OCI-M2 (cell line): ENCODE measurements at regions not wholly inside any gene's neighbourhood (a gene's known extent, or its start where the extent isn't known, plus 50 kb on each side); places are given as distances from the start of the nearest gene placed in this dataset.

Source experiments
- DNase-seq: peaks from one replicate; lab custom pipeline; 2025; ENCODE audit not compliant: unreplicated experiment; lab: John Stamatoyannopoulos, UW

GRCh38 chr12:92503029-92503931, 199.5 kb upstream of the PLEKHG7 start:
- no peak for DNase-seq

GRCh38 chr12:92502417-92503028, 200.3 kb upstream of the PLEKHG7 start:
- DNase-seq: no peak

- no peak for DNase-seq
Observed at GRCh38 chr12:92496790-92497189, 206.0 kb upstream of the PLEKHG7 start.

- DNase-seq: no peak
Observed at GRCh38 chr12:92495108-92495507, 207.7 kb upstream of the PLEKHG7 start.

- DNase-seq: no peak
Observed at GRCh38 chr12:92493816-92494215, 209.0 kb upstream of the PLEKHG7 start.

- no peak for DNase-seq
Observed at GRCh38 chr12:92492995-92493394, 209.8 kb upstream of the PLEKHG7 start.

GRCh38 chr12:92492291-92492690, 210.5 kb upstream of the PLEKHG7 start:
- no peak for DNase-seq

- DNase-seq: no peak
Observed at GRCh38 chr12:92489781-92490180, 213.0 kb upstream of the PLEKHG7 start.

GRCh38 chr12:92488735-92489134, 214.1 kb upstream of the PLEKHG7 start:
- no peak for DNase-seq

- DNase-seq: no peak
Observed at GRCh38 chr12:92487138-92487485, 215.7 kb upstream of the PLEKHG7 start.

- DNase-seq: no peak
Observed at GRCh38 chr12:92486443-92487137, 216.2 kb upstream of the PLEKHG7 start.

GRCh38 chr12:92485351-92486348, 217.1 kb upstream of the PLEKHG7 start:
- no peak for DNase-seq

- no peak for DNase-seq
Observed at GRCh38 chr12:92482599-92482998, 220.2 kb upstream of the PLEKHG7 start.

GRCh38 chr12:92481066-92481465, 221.7 kb upstream of the PLEKHG7 start:
- no peak for DNase-seq

- no peak for DNase-seq
Observed at GRCh38 chr12:92478692-92479091, 224.1 kb upstream of the PLEKHG7 start.

GRCh38 chr12:92476844-92477243, 225.9 kb upstream of the PLEKHG7 start:
- no peak for DNase-seq

GRCh38 chr12:92473564-92473963, 229.2 kb upstream of the PLEKHG7 start:
- no peak for DNase-seq

GRCh38 chr12:92472201-92472600, 230.6 kb upstream of the PLEKHG7 start:
- no peak for DNase-seq

GRCh38 chr12:92471551-92471950, 231.2 kb upstream of the PLEKHG7 start:
- no peak for DNase-seq

- DNase-seq: no peak
Observed at GRCh38 chr12:92470608-92471021, 232.2 kb upstream of the PLEKHG7 start.

GRCh38 chr12:92469837-92470236, 233.0 kb upstream of the PLEKHG7 start:
- DNase-seq: no peak
